Right lobe of liver (tissue), 4 donors: ENCODE measurements at regions not wholly inside any gene's neighbourhood (a gene's known extent, or its start where the extent isn't known, plus 50 kb on each side); places are given as distances from the start of the nearest gene placed in this dataset.

ENCODE experiments used
- CTCF ChIP-seq, 4 donors: fragments of 200-600 bp in 3 of 4; fragments of 450-650 bp in 1 of 4; IDR thresholded peaks; one replicate each; pipeline versions ENCODE4 v1.5.1 to v1.8.0; 2016 to 2022; ENCODE audit warnings: antibody characterized with exemption in 4 of 4, mild to moderate bottlenecking in 2 of 4
- POLR2A ChIP-seq: fragments of 450-650 bp; IDR thresholded peaks from one replicate; pipeline ENCODE4 v1.6.1; 2017; ENCODE audit warnings: antibody characterized with exemption, mild to moderate bottlenecking
- donor health status: DM: no; HTN: no; CAD: no.
- donor health status: DM: no; HTN: no; CAD: no.
- donor health status: DM: no; HTN: yes; CAD: no.

GRCh38 chr13:63457186-63457585 lies 2041.5 kb upstream of the PCDH20 start:
- no peak for TF ChIP-seq CTCF (IDR thresholded peaks at IDR 0.05)
- TF ChIP-seq POLR2A, result no peak
